Islet precursor cell (in vitro differentiated cells): ENCODE measurements at regions not wholly inside any gene's neighbourhood (a gene's known extent, or its start where the extent isn't known, plus 50 kb on each side); places are given as distances from the start of the nearest gene placed in this dataset.
A peak's percentile ranks its signal among the peaks of the same experiment; 100 is the strongest.

ENCODE experiments used
- DNase-seq: peaks from one replicate; pipeline ENCODE4 v3.0.0-alpha.2; 2018

DNA sequence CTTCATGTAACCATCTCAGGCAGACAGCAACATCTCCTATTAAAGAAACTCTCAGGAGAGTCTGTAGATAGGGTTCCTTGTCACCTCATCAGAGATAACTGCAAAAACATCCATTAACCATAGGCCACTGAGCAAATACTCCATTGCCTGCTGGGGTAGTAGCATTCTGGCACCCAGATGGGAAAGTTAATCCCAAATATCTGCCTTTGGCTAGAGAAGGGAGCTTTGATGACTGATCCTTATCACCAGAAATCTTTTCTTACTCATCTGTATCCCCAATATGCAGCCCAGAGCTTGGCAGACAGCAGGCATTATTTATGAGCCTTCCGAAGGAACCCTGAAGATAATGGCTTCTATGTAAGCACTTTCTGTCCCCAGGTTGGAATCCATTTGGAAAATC is 173.1 kb downstream of the MFSD1 start:
- no peak for DNase-seq

DNA sequence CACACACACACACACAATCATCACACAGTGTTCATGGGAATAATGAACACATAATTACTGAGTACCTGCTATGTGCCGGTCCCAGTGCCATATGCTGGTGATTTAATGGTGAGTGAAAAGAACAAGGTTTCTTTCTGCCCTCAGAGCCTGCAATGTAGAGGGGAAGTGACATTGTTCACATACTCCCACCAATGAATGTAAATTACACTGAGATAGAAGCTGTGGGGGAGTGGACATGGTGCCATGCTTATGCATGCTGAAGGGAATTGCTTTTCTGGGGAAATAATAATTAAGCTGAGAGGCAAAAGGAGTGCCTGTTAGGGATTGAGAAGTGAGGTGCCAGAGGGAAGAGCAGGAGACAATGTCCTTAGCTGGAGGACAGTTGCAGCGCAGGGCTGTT is 175.1 kb downstream of the MFSD1 start:
- no peak for DNase-seq

DNA sequence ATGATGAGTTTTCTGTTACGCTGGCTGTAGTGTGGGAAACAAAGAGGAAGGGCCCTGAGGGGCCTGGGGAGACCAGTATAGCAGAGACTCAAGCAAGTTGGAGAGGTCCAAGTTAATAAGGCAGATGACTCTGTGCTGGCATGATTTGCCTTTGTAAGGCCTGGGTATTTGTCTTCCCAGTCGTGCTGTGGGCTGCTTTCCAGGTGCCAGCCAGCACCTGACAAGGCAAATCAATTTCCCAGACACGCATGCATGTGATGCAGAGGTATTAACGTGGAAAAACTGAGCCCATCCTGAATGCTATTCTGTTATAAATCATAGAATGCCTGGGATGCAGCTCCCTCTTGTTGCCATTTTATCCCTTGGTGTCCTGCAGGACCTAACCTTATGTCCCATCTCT is 175.6 kb downstream of the MFSD1 start:
- no peak for DNase-seq

DNA sequence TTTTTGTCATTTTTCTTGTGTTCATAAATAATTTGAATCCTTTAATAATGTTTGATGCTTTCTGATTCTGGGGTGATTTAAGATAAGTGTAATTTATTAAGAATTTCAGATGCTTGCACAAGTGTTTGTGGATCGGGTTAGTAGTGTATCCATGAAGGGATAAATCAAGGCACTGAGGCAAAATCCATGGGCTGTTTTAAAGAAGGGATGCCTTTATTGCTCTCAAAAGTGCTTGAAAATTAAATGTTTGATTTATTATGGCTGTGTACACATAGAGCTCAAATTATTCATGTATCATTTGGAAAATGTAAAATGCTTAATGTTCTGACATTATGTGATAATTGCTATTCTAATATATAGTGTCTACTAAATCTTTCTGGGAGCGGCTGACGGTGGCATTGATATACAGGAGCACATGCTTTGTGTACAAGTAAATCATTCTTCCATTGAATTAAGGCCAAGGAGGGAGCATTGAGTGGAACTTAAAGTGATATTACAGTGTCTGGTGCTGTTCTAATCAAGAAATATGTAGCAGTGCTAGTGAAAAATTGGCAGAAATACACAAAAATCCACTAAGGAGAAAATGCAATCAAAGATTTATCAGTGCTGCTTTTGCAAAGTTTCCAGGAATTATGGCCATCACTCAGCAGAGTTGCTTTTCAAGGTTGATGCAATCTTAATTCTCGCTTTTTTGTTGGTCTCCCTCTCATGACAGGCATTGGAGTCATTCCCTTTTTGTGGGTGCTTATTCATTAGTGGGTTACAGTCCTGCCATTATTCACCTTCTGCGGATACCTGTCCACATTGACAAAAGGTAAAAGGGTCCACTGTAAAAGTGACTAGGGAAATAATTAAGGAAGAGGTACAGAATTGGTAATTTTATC is 181.6 kb downstream of the MFSD1 start:
- no peak for DNase-seq

DNA sequence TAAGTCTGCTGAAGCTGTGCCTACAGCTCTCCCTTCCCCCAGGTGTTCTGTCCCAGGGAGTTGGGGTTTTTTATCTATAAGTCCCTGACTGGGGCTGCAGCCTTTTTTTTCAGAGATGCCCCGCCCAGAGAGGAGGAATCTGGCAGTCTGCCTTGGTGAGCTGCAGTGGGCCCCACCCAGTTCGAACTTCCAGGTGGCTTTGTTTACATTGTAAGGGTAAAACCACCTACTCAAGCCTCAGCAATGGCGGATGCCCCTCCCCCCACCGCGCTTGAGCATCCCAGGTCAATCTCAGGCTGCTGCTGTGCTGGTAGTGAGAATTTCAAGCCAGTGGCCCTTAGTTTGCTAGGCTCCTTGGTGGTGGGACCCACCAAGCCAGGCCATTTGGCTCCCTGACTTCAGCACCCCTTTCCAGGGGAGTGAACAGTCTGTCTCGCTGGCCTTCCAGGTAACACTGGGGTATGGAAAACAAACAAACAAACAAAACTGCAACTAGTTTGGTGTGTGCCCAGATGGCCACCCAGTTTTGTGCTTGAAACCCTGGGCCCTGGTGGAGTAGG is 189.4 kb downstream of the MFSD1 start:
- DNase-seq: peak; percentile 68

DNA sequence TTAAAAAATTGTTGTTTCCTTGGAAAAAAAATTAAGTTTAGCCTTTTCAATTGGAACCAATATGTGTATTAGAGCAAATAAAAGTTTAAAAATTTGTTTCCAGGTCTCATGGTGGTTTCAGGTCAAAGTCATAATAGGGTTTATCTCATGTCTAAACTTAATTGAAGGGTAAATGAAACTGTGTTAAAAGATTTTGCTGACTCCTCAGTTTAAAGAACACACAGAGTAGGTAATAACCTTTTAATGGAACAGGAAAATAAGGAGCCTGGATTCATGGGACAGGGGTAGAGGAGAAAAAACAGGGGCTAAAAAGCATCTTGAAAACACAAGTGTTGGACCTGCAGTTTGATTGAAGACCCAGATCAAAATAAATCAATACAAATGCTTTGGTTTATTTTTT is 190.6 kb downstream of the MFSD1 start:
- DNase-seq: no peak

DNA sequence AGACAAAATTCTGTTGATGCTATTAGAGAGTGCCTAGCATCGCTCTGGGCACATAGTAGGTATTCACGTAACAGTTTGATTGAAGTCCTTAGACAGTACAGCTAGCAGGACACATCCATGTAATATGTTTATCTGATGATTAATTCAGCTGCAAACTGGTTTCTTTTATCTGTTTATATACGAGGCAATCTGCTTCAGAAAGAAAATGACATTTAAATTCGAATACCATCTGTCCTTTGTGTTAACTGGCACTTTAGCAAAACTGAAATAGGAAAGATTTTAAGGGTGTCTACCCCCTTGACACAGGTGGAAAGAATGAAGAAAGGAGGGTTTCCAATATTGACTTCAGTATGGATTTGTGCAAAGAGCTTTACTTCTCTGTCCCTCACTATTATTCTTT is 192.5 kb downstream of the MFSD1 start:
- DNase-seq: no peak

DNA sequence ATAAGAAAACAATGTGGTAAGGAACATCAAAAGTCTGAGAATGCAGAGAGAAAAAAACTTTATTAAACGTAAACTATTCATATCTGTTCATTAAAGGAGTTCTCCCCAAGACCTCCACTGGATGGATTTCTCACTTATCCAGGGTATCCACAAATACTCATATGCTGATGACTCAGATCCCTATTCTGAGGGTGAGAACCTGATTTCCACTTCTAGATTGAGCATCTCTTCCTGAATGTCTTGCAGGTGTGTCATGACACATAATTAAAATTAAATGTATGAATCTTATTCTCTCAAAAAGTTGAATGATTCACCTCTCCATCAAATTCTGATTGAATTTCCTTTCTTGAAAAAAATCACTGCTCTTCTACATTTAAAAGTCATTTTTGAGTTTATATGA is 199.9 kb downstream of the MFSD1 start:
- DNase-seq: no peak

DNA sequence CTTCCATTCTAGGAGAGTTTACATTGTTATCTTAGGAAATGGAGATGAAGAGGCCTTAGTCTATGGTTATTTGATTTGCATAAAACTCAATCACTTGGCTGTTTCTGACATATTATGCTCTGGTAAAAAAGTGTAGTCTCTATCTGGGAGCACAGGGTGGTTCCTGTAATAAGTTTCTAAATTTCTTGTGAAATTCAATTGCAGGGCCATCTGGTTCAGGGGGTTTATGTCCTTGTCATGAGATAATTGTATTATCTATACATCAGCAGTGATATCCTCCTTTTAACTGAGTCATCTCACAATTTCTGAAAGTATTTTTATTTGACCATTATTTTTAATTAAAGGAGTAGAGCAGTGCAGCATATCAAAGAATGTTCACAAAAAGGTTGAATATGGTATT is 203.3 kb downstream of the MFSD1 start:
- no peak for DNase-seq

DNA sequence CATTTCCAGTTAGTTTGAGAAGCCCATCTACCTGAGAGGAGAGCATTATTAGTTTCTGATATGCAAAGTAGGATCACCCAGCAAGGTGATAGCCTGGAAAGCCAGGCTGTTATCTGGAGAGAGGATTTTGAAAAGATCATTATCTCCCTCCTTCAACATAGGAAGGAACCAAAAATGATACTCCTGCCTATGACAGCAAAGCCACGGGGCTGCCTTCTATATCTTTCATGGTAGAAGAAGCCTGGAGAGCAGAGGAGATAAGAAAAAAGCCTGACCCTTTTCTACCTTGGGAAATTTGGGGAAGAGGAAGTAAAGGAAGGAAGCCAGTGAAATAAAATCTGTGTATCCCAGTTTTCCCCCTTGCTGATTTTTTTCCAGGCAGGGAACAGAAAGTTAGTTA is 205.5 kb downstream of the MFSD1 start:
- DNase-seq: no peak

DNA sequence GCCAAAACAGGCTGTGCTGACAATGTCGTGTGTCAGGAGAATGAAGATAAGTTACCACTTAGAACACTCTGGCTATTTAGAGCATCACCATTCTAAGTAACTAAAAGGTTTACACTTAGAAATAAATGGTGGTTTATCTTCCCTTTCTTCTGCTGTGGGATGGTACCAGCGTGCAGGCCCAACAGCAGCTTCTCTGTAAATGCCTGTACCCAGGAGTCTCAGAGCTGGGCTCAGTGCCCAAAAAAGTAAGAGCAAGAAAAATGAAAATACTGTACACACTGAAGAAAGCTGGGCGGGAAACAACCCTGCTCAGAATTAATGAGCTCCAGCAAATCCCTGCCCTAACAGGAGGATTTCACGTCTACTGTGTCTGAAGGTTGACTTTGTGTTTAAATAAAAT is 206.5 kb downstream of the MFSD1 start:
- no peak for DNase-seq

DNA sequence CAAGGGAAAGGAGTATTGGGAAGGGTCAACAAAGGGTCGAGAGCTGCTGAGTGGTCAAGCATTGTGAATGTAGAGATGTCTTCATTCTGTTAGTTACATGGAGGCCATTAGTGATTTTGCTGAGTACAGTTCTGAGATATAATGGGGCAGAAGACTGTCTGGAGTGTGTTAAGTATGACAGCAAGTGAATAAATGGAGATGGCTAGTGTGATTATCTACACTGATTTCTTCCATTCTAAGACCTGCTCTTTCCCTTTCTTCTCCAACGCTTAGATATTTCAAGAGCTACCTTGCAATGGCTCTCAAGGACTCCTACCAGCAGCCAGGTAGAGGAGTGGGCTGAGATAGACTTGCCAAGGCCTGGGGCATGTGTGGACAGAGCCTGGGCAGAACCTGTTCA is 216.5 kb downstream of the MFSD1 start:
- no peak for DNase-seq

DNA sequence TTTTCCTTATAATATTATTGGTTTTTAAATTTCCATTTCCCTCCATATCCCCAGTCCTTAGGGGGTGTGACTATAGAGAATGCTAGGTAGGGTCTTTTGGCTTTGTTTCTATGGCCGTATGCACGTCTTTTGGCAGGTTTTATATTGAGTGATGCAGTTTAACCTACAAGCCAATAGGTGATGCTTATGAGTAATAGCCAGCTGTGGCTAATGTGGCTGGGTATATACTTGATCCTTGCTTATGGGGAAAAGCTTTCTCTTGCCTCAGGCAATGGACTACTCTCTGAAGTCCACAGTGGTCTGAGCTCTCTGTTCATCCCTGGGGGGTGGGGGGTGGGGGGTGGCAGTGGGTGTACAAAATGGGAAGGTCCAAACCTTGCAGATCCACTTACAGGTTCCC is 223.9 kb downstream of the MFSD1 start:
- no peak for DNase-seq

DNA sequence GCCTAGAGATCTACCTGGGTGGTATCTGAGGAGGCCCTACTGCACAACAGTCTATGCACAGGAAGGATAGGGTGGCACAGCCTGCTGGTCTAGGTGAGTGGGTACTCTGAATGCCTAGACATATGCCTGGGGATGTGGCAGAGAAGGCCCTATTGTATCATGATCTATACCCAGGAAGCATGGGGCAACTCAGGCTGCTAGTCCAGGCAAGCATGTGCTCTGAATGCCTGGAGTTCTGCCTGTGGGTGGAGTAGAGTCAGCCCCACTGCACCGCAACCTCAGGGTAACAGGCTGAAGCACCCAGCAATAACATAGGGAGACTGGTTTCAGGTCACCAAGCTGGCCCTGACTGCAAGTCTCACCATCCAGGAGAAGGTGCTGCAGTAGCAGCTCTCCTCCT is 224.7 kb downstream of the MFSD1 start:
- DNase-seq: no peak

DNA sequence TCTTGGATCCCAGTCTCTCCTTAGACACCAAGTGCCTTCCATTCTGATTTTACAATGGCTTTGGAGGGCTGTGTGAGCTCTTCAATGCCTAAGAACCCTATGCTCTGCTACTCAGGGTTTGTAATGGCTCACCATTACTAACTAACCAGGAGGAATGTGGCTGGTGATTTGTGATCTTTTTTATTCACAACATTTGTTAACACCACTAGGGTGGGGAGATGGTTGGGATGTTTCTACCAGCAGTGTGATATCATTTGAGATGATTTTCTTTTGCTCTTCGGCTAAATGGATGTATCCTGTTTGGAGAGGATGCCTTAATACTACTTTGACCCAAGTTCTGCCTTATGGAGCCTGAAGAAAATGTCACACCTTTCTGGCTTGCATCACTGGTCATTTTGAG is 226.9 kb downstream of the MFSD1 start:
- no peak for DNase-seq

DNA sequence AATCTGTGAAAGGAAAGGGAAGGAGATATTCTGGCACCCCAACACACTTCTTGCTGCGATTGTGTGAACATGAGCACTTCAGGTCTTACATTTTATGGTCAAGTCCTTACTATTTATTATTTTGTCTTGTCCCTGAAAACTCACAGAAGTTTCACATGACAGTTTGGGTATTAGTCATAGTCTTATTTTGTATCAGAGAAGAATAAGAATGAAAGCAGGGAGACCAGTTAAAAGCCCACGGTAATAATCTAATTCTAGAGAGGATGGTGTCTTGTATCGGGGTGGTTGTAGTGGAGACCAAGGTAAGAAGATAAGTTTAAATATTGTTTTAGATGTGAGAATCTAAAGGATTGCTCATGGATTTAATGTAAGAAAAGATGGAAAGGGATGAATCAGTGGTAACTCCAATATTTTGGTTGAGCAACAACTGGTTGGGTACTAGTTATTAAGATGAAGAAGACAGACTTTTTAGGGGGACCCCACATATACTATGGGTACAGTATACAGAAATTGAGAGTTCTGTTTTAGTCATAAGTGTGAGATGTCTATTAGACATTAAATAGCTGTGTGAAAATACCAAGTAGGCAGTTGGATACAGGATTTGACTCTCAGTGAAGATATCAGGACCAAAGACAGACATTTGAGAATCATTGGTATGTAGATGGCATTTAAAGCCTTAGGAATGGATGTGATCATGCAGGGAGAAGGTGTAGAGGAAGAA is 227.6 kb downstream of the MFSD1 start:
- DNase-seq: no peak

DNA sequence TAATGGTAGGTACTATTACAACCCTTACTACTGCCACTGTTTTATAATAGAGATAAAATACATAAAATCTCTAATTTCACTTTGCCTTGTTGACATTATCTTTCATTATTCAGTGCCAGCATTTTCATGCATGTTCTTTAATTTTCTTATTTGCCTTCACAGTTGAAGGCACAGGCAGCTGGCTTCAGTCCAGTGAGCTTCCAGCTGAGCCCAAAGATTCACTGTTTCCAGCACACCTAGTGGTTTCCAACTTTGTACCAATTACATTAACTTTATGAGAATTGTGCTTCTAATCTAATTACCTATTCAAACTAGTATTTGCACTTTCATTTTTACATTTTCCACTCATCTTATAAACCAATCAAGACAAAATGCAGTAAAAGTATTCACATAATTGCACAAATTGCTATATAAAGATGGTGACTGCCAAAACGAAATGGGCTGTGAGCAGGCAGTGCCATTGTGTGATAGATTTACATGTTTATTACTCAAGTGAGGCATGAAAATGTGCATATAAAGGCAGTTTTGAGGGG is 228.3 kb downstream of the MFSD1 start:
- DNase-seq: no peak

DNA sequence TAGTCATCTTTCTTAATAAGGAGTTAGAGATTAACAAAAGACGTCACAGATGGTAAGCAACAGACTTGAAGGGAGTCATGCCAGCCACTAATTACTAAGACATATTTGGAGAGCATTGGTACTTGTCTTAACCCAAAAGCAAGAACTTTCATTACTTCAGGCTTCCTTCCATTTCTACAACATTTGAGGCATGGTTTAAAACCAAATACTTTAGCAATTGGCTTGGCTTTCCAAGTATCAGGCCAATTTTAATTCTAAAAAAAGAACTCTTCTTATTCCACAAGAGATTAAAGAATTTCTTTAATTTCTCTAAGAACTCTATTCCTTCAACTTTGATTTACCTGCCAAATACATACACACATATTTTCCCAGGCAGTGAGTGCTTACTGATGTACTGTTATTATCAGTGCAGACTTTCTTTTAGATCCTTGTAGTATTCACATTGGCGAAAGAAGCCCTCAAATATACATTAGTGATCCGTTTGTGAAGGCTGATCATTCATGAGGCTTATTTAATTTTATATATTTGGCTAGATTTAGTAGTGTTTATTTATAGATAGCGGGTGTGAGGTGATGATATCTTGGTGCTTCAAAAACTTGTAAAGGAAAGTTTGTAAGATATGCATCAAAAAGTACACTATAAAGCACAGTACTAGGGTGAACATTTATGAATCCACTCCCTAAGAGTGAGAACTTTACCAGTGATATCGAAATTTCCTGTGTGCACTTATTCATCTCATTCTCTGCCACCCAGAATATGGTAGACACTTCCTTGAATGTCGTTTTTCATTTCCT is 229.2 kb downstream of the MFSD1 start:
- DNase-seq: no peak

DNA sequence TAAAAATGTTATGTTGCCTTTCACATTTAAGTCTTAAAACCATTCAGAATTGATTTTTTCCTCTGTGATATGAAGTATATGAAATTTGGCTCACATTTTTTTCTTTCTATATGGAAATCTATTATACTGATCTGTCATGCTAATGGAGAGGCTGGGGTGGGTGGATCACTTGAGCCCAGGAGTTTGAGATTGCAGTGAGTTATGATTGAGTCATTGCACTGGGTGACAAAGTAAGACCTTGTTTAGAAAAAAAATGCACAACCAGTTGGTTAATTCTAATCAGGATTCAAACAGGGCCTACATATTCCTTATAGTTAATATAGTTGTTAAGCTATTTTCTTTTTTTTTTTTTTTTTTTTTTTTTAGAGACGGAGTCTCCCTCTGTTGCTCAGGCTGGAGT is 230.5 kb downstream of the MFSD1 start:
- DNase-seq: no peak

DNA sequence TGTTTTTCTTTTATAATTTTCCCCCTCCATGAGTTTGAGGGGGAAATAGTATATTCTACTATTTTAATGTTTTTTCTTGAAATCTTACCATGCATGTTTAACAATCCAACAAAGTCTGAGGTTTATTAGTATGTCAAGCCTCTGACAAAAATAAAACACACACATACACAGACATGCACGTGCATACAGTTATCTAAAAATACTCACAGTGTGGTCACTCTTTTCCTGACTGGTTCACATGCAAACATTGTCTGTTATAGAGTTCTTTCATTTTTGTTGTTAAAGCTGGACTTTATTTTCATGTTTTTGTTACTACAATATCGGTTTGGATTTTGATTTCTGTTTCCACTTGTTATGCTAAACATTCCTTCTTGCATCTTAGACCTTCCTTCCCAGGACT is 236.6 kb downstream of the MFSD1 start:
- DNase-seq: no peak

DNA sequence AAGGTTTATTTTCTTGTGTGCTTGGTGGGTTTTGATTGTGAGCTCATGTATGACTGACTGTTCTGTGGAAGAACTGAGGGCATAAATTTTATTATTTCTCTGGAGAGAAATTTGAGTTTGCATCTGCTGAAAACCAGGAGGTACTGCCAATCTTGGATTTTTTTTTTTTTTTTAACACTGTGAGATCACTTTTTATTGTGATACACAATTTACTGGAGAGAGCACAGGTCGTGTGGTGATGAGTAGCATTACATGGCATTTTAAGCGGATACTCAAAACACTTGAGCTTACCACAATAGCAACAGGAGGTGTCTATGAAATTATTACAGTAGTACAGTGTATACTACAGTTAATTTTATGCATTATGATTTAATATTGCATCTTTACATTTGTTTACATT is 237.4 kb downstream of the MFSD1 start:
- DNase-seq: no peak

DNA sequence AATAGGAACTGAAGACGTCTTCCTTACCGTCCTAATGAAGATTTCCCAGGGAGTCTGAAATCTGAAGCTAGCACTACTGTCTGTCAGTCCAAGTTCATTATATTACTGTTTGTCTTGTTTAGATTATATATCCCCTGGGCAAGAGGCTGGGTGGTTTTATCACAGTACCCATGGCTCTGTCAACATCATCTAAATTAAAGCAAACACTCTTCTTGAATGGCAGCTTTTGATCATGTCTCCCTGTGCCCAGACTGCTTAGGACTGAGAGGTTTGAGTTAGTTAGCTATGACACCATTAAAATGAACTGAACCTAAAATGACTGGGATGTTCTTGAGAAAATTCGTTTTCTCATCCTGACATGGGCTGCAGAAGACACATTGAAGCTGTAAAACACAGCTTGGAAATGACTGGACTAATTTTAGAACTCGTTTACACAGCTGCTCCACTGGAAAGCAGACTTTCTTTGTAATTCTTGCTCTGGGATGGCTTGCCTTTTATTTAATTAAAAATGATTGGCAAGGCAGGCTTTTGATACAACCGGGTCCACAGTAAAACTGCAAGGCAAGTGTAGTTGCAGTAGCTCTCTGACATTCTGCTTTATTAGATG is 243.5 kb downstream of the MFSD1 start:
- no peak for DNase-seq

DNA sequence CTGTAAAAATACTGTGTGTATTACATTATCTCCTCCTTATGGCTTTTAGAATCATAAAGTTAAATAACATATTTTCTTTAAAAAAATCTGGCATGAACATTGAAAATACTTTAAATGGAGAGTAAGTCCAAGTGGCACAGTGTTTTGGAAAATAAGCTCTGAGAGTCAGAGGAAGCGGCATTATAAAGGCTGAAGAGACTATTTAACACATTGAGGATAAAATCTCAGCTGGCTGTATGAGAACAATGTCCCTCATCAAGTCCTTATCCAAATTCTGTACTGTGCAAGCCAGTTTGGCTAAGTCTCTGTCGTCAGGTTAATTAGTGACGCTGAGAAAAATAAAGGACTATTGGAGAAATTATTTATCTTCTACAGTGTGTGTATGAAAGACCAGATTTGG is 245.5 kb downstream of the MFSD1 start:
- DNase-seq: no peak
